ENCODE measurements at regions not wholly inside any gene's neighbourhood (a gene's known extent, or its start where the extent isn't known, plus 50 kb on each side); places are given as distances from the start of the nearest gene placed in this dataset.

DNA sequence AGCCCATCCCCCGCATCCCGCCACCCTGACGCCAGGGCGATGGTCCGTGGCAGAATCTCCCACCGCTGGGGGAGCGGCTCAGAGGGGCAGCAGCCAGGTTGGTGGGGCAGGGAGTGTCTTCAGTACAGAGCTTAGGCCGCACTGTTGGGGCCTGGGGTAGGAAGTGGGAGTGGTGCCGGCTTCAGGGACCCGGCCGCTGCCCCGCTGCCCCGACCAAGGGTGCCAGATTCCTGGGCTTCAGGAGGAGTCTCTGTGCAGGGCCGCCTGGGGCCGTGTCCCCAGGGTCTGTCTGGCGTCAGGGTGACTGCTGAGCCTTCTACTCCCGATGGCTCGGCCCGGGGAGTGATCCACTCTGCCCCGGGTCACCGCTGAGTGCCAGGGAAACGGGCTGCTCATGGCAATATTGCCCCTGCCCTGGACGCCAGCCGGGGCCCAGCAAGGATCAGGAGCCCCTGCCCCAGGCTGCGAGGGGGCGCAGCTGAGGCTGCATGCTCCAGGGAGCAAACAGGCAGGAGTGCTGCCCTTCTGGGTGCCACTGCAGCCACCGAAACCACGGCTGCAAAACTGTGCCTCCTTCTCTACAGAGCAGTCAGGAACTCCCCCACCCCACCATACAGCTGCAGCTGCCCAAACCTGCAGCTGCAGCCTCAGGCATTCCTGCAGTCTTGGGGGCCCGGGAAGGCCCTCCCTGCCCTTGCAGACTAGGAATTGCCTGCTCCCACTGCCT, 1206.1 kb downstream of the ARAP2 start:
- DNase-seq (ENCODE audit: low spot score) (no peak), FAIRE-seq (no peak)

GRCh38 chr4:35038845-35039244, 1205.5 kb downstream of the ARAP2 start:
- FAIRE-seq = no peak
- no peak for DNase-seq (ENCODE audit: low spot score)

DNA sequence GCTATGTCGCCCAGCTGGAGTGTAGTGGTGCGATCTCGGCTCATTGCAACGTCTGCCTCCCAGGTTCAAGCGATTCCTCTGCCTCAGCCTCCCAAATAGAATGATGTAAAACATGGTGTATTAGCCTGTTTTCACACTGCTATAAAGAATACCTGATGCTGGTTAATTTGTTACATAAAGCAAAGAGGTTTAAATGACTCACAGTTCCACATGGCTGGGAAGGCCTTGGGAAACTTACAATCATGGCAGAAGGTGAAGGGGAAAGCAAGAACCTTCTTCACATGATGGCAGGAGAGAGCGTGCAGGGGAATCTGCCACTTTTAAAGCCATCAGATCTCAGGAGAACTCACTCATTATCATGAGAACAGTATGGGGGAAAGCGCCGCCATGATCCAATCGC, 1191.8 kb downstream of the ARAP2 start:
- FAIRE-seq = no peak

DNA sequence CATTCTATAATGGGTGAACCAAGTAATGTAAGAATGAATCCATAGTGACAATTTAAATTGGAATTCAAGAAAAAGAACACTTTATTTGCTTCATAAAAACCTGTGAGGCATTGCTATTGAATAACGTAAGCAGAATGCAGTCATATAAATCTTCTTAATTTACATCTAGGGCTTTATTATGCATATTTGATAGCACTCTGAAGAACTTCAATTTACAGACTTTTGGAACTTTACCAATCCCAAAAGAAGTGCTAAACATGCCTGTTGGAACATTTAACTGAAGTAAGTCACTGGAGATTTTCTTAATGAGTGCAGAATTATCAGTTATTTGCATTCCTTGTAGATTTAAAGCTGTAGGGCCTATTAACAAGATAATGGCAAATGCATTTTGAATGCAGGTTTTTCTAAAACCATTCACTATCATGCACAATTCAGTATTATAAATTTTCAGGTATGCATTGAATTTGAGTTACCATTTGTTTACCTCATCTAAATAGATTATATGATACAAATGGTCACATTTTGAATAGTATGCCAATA, 1181.2 kb downstream of the ARAP2 start:
- no peak for FAIRE-seq

More for the DNA sequence above, 1191.8 kb downstream of the ARAP2 start:
- DNase-seq (ENCODE audit: low spot score) = no peak

GRCh38 chr4:35066406-35066805, 1177.9 kb downstream of the ARAP2 start:
- peak; percentile 30 for FAIRE-seq
- no peak for DNase-seq (ENCODE audit: low spot score)

More for the DNA sequence above, 1181.2 kb downstream of the ARAP2 start:
- DNase-seq (ENCODE audit: low spot score) = no peak

GRCh38 chr4:35080799-35081198, 1163.5 kb downstream of the ARAP2 start:
- no peak for DNase-seq (ENCODE audit: low spot score)
- no peak for FAIRE-seq

- DNase-seq (ENCODE audit: low spot score) (no peak), FAIRE-seq (no peak)
Observed at GRCh38 chr4:35087218-35087617, 1157.1 kb downstream of the ARAP2 start.

- no peak for FAIRE-seq
- no peak for DNase-seq (ENCODE audit: low spot score)
Observed at GRCh38 chr4:35100932-35101331, 1143.4 kb downstream of the ARAP2 start.

- no peak for FAIRE-seq
Observed at GRCh38 chr4:35102066-35102465, 1142.2 kb downstream of the ARAP2 start.

GRCh38 chr4:35105486-35105885, 1138.8 kb downstream of the ARAP2 start:
- FAIRE-seq (no peak), DNase-seq (ENCODE audit: low spot score) (no peak)

More at GRCh38 chr4:35102066-35102465, 1142.2 kb downstream of the ARAP2 start:
- no peak for DNase-seq (ENCODE audit: low spot score)

DNA sequence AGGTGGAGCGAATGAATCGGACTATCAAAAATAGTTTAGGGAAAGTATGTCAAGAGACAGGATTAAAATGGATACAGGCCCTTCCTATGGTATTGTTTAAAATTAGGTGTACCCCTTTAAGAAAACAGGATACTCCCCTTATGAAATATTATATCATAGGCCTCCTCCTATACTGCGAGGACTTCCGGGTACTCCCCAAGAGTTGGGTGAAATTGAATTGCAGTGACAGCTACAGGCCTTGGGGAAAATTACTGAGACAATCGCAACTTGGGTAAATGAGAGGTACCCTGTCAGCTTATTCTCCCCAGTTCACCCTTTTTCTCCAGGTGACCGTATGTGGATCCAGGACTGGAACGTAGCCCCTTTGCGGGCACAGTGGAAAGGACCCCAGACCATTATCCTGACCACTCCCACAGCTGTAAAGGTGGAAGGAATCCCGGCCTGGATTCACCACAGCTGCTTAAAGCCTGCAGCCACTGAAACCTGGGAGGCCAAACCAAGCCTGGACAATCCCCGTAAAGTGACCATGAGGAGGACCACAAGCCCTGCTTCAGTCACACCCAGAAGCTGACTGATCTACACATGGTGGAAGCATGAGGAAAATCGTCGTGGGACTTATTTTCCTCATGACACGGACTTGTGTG, 1138.1 kb downstream of the ARAP2 start:
- FAIRE-seq (peak; percentile 35), DNase-seq (ENCODE audit: low spot score) (no peak)

DNA sequence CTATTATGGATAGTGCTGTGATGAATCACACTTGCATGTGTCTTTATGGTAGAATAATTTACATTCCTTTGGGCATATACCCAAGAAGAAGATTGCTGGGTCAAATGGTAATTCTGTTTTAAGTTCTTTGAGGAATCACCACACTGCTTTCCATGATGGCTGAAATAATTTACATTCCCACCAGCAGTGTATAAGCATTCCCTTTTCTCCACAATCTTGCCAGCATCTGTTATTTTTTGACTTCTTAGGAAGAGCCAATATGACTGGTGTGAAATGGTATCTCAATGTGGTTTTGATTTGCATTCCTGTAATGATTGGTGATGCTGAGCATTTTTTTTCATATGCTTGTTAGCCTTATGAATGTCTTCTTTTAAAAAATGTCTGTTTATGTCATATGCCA, 1120.2 kb downstream of the ARAP2 start:
- peak; percentile 37 for FAIRE-seq
- DNase-seq (ENCODE audit: low spot score) = no peak

- FAIRE-seq = peak; percentile 5
- DNase-seq (ENCODE audit: low spot score) = no peak
Observed at GRCh38 chr4:35125995-35126712, 1118.2 kb downstream of the ARAP2 start.

GRCh38 chr4:35138449-35138848, 1105.9 kb downstream of the ARAP2 start:
- DNase-seq (ENCODE audit: low spot score) = no peak
- no peak for FAIRE-seq

GRCh38 chr4:35147761-35148160, 1096.6 kb downstream of the ARAP2 start:
- FAIRE-seq = no peak
- DNase-seq (ENCODE audit: low spot score) = no peak

DNA sequence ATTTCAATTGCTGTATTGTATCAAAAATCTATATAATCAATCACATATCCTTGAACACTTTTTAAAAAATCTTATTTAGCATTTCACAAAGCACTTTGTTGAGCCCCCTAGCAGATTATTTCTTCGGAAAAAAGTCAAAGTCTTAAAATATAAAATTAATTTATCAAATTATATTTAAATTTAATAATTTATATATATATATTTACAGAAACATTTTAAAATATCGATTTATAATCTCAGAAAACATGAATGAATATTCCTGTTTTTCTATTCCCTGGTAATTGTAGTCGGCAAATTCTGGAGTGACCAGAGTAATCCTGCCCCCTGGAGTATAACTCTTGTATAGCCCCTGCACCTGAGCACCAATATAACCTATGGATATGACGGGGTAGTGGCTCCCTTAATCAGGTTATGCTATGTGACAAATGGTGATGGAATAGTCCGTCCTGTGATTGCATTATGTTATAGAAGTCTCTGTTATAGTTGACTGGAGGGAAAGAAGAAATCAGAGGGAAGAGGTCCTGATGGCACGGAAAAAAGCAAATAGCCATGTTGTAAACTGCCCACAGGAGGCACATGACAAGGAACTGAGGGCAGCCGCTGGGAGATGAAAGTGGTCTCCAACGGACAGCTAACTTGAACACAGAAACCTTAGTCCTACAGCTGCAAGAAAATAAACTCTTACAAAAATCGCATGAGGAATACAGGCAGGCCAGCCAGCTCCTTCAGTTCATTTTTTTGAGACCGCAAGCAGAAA, 1092.3 kb downstream of the ARAP2 start:
- peak; percentile 30 for DNase-seq (ENCODE audit: low spot score)
- FAIRE-seq = peak; percentile 53

DNA sequence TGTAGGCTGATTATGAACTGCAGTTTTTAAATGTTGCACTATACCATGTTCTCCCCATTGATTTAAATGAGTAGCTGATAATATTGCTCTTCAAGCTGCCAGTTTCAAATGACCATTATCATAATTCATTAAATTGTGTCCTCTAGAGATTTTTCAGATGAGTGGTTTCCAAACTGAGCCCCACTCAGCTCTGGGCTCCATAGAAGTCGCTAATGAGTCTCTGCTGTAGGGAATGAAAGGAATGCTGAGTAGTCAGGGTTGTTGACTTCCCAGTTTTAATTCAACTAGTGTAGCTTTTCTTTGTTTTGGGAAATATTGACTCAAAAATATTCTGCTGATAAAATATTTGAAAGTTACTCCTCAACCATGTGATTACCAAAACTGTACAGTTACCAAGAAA, 1081.1 kb downstream of the ARAP2 start:
- DNase-seq (ENCODE audit: low spot score) (no peak), FAIRE-seq (no peak)

DNA sequence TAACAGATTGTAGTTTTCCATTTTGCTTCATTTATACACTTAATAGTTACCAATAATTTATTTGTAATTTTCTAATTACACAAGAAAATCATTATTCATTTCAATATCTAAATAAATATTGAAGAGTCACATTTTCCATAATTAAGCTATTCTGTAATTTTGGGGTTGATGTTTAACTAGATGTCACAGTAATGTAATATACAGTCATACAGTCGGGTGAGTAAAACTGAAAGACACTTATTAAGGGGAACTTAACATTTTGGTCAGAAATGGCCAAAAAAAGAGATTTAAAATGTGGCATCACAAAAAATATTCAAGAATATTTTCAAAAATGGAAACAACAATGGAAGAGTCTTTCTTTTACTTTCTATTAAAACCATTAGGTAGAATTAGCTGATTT, 1080.3 kb downstream of the ARAP2 start:
- FAIRE-seq (no peak), DNase-seq (ENCODE audit: low spot score) (no peak)

GRCh38 chr4:35166466-35166865, 1077.8 kb downstream of the ARAP2 start:
- FAIRE-seq = no peak
- DNase-seq (ENCODE audit: low spot score) = no peak

GRCh38 chr4:35167385-35167784, 1076.9 kb downstream of the ARAP2 start:
- FAIRE-seq = no peak
- no peak for DNase-seq (ENCODE audit: low spot score)

- DNase-seq (ENCODE audit: low spot score) = no peak
- FAIRE-seq = no peak
Observed at GRCh38 chr4:35175487-35175886, 1068.8 kb downstream of the ARAP2 start.

All from urothelium cell line (cell line).